ENCODE measurements at regions not wholly inside any gene's neighbourhood (a gene's known extent, or its start where the extent isn't known, plus 50 kb on each side); places are given as distances from the start of the nearest gene placed in this dataset.

- no peak for TF ChIP-seq POLR2A (IDR thresholded peaks at IDR 0.05)
- no peak for TF ChIP-seq CTCF (IDR thresholded peaks at IDR 0.05)
These were observed 54.7 kb upstream of the LANCL2 start for GRCh38 chr7:55310287-55311025.
